GM19463 (cell line): ENCODE measurements at regions not wholly inside any gene's neighbourhood (a gene's known extent, or its start where the extent isn't known, plus 50 kb on each side); places are given as distances from the start of the nearest gene placed in this dataset.

ENCODE experiments used
- ATAC-seq: cut with Tn5 transposase; IDR thresholded peaks from one replicate; pipeline ENCODE4 v1.9.1; 2021; ENCODE audit warnings: mild to moderate bottlenecking, moderate library complexity; ENCODE audit not compliant: unreplicated experiment

DNA sequence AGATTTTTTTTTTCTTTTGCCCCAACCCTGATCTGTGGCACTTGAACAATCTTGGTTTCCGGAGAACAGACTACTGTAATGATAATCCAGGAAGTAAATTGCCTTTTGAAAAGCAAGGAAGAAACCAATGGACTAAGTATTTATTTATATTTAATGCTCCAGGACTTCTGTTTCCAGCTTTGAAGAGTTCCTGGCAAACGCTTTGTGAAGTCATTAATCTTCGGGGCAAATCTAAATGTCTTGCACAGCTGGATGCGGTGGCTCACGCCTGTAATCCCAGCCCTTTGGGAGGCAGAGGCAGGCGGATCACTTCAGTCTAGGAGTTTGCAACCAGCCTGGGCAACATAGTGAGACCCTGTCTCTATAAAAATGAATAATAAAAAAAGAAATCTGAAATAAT, 135.1 kb upstream of the GATA6 start:
- ATAC-seq = no peak

DNA sequence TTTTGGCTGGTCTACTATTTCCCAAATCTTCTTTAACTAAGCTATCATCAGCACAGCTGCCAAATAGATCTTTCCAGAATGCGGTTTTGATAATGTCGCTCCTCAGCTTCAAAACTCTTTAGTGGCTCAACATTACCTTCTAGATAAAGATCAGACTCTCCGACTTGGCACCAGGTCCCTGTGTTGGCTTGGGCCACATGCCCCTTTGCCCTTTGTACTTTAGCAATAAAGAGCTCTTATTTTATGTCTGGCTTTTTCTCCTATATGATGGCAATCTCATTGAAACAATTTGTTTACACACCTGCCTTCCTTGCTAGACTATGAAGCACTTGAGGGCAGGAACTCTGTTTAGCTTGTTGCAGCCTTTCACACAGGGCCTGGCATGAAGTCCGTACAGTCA, 128.9 kb upstream of the GATA6 start:
- ATAC-seq = no peak

DNA sequence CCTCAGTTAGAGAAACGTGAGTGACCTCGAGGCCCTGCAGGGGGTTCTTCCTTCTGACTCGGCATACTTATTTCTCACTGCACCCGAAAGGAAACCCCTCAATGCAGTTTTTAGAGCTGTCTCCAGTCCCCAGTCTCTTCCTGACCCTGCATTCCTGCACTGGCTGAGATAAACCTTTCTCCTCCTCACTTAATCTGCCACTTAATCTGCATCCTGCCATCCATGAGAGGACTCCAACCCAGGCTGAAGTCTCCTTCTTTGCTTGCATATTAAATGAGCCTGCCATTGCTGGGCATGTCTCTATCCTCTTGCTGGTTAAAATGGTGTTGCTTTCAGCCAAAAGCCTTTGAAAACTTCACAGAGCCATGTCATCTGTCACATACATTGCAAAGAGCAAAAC, 125.6 kb upstream of the GATA6 start:
- no peak for ATAC-seq

DNA sequence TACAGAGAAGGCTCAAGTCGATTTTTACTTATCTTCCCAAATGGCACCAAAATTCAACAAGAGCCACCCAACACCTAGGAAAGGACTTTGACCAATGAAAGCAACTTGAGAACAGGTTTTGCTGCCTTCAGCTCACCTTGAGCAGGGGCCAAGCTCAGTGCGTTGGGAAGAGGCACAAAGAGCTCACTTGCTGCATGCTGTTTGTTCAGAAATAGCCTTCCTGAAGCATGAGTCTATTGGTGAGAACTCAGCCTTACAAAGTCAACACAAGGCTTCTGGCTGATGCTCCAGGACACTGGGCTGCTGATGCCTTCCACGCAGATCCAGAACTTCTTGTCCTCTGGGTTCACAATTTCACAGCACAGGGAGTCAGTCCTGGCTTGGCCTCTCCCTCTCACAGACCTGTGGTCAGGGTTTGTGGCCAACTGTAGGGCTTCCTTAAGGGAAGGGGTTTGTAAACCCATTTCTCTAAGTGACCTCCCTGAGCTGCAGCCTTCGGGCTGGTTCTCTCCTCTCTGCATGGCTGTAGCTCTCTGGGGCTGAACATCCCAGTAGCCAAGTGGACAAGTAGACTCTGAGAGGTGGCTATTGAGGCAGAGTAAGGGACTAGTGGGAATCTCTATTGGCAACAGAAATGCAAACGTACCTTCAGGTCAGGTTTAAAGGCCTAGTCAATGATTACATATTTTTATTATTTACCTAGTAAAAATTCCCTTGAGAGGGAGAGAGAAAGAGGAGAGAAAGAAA, 124.7 kb upstream of the GATA6 start:
- no peak for ATAC-seq

DNA sequence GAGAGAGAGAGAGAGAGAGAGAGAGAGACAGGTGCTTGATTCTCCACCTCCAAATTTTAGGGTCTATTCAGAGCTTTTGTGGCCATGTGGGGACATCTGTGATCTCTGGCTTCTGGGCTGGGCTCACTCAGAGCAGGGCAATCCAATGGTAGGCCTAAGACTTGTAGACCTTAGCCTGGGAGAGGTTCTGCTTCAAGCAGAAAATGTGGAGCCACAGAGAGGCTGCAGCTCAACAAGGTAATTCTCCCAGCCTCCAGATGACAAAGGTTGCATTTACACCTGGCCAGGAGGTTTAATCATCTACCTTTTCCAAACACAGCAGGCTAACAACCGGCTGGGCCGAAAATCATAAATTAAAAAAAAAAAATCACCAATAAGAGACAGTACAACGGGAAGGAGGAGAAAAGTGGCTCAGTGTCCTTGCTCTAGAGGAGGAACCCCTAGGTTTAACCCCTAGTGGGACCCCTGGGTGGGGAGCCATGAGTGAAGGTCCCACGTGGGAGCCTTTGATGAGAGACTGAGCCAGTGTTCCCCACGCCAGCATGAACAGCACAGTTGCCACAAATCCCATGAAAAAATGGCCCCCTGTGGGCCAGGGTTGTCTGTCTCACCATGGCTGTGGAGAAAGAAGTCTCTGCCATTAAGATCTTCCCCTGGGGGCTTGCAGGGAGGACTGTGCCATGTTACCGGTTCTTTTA, 124.0 kb upstream of the GATA6 start:
- no peak for ATAC-seq

DNA sequence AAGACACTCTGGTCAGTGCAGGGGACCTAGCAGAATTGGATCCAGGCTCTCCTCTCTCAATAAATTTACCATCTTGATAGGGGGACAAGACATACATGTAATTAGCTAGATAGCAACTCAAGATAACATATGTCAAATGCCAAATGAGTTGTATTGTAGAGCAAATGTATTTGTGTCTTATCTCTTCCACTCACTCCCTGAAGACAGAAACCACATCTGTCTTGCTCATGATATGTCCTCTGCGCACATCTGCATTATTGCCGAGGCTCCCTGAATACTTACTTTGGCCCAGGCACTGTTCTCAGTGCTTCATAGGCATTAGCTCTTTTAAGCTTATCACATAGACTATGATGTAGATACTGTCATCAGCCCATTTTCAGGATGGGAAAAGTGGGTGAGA, 122.9 kb upstream of the GATA6 start:
- no peak for ATAC-seq

DNA sequence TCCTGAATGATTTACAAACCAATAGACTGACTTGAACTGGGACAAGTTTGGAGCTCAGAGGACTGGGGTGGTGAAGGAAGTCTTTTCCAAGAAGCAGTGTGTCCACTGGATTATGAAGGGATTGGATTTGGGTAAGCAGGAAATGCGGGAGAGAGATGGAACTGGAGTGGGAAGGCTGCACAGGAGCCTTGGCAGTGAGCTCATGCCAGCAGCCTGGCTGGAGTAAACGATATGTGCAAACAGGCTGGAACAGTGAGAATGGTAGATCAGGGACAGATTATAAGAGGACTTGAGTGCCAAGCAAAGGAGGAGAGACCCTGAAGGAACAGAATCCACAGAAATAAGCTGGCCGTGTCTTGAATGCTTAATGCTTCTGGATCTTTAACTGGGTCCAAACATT, 121.9 kb upstream of the GATA6 start:
- no peak for ATAC-seq

DNA sequence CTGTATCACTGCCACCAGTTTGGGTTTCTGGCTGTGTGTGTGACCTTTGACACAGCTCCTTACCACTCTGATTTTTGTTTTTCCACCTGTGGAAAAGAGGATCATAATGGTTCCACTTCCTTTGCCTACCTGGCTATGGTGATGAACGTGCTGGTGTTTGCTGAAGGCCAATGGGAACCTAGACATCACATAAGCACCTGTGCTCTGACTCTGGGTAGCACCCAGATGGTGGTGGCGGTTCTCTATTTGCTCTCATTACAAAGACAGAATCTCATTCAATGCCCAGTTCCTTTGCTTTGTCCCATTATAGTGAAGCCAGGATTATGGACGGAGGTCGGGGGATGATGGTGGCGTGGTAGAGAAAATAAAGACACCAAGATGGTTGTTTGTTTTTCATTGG, 121.2 kb upstream of the GATA6 start:
- ATAC-seq = no peak

DNA sequence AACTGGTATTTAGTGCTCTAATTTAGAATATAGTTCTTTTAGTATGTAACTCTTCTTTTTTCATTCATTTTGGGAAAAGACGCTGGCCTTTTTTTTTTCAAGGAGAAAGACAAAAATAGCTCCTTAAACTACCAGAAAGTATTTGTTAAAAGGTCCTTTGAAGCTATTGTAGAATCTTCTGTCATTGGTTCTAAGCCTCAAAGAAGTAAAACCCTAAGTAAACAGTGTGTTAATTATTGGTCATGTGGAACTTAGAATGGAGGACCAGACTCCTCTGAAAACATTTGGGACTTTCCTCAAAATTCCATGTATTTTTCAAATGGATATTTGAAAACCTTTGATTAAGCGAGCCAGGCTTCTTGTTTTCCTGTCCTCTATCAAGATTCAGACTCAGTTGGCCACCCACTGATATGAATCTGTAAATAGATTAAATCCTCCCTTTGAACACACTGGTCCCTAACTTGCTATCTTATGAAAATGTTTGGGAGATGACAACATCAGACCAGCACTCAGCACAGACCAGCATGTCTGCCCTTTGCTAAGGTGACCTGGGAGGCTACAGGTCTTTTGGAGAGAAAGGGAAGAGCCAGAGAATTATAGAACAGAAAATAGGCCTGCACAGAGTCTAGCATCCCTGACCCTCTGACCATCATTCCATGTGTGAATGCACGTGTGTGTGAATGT, 120.3 kb upstream of the GATA6 start:
- ATAC-seq = no peak

DNA sequence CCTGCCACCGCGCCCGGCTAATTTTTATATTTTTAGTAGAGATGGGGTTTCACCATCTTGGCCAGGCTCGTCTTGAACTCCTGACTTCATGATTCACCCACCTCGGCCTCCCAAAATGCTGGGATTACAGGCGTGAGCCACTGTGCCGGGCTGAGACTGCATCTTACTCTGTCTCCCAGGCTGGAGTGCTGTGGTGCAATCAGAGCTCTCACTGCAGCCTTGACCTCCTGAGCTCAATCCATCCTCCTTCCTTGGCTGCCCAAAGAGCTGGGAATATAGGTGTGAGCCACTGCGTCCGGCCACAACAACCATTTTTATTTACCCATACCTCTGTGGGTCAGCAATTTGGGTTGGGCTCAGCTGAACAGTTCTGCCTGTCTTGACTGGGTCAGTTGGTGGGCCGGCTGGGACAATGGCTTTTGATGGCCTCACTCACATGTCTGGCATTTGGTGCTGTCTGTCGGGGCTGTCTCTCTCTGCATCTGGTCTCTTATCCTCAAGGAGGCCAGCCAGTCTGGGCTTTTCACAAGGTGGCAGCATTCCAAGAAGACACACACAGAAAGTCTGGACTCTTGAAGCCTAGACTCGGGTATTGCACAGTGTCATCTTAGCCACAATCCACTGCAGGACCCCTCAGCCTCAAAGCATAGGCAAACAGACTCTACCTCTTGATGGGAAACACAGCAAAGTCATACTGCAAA, 116.8 kb upstream of the GATA6 start:
- ATAC-seq = no peak

DNA sequence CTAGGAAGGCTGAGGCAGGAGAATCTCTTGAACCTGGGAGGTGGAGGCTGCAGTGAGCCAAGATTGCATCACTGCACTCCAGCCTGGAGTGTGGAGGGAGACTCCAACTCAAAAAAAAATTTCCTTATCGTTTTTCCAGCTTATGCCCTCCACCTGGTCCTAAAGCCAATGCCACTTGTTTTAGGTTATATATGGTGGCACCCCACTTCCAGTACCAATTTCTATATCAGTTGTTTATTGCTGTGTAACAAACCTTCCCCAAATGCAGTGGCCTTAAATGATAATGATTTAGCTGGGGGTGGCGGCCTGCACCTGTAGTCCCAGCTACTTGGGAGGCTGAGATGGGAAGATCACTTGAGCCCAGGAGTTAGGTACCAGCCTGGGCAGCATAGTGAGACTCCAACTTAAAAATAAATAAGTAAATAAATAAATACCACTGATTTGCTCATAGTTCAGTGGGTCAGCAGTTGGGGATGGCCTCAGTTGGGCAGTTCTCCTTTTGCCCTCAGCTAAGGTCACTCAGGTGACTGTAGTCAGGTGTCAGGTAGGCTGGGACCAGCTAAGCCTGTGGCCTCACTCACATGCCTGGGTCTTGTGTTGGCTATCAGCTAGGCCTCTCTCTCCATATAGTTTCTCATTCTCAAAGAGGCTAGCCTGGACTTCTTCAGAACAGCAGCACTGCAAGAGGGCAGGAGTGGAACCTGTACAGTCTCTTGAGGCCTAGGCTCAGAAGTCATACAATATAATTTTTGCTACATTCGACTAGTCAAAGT, 113.7 kb upstream of the GATA6 start:
- no peak for ATAC-seq

DNA sequence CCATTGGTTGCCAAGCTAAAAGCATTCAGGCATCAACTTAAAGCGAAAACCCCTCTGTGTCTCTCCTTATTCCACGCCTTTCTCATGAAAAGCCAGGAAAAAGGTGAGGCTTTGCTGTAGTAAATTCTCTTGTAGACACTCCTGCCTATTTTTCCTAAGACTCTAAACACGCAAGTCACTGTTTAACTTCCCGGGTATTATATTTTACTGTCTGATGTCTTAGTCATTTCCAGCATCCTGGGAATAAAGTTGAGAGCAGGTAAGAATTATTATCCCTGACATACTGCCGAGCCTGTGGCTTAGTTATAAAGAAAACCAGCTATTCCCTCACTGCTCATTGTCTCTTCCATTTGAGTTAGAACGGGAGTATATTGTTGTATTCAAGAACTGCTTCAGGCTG, 112.4 kb upstream of the GATA6 start:
- no peak for ATAC-seq

DNA sequence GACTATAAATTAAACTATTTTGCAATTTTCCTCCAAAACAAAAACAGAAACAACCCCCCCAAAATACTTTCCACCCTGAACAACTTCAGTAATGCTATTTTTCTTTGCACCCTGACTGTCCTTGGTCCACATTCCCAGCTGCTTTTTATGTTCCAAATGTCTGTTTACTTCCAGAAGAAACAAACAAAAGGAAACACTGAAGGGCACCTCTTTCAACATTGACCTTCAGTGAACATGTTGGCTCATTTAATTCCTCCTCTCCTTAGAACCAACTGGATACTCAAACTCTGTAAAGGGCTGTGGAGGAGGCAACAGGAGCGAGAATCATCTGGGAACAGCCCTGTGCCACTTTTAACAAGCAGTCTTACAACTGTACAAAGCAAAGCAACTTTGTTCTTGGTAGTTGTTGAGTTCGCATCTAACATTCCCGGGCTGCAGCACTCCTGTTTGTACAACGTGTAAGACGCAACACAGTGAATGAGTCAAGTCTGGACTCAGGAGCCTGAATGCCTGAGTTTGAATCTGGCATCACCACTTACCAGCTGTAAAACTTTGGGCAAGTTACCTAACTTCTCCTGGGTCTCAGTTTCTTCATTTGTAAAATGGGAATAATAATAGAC, 111.4 kb upstream of the GATA6 start:
- ATAC-seq = no peak

DNA sequence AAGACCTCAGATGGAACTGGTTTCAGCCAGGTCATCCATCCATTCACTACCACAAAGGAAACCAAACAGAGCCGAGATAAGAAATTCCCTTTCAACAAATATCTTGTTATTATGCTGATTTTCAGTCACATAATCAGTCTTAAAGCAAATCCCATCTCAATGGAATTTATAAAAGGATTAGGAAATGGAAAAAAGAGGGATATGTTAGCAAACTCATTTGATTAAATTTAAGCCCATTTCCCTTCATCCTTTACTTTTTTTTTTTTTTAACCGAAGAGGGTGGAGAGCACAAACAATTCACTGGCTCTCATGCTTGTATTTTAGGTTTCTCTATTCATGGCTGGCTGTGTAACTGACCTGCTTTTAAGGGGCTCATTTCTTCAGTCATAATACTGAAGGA, 109.0 kb upstream of the GATA6 start:
- ATAC-seq = no peak

DNA sequence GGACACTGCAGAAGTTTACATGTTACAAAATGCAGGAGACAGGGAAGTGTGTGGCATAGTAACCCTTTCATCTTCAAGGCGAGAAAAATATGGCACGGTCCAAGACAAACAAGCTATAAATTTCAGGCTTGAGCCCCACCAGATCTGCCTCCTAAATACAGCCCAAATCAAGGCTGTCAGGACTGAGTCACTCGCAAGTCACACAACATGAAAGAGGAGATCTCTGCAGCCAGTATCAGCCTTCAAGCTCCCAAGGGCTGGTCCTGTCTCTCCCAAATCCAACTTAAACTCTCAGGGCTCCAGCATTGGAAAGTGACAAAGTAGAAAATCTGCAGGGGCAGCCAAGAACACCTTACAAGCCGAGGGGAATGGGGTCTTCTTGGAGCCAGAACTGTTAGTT, 106.3 kb upstream of the GATA6 start:
- no peak for ATAC-seq

DNA sequence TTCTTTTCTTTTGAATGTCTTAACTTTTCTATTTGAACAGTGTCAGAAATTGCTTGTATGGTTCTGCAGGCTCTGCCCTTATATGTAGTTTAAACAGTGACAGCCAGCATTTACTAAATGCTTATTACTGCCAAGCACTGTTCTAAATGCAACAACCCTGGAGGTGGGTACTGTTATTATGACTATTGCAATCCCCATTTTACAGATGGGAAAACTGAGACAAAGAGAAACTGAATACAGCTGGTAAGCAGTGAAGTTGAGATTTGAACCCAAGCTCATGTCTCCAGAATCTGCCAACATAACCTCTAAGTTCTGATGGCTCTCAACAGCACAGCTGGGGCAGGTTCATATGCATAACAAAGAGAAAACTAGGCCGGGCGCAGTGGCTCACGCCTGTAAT, 105.7 kb upstream of the GATA6 start:
- ATAC-seq = no peak

DNA sequence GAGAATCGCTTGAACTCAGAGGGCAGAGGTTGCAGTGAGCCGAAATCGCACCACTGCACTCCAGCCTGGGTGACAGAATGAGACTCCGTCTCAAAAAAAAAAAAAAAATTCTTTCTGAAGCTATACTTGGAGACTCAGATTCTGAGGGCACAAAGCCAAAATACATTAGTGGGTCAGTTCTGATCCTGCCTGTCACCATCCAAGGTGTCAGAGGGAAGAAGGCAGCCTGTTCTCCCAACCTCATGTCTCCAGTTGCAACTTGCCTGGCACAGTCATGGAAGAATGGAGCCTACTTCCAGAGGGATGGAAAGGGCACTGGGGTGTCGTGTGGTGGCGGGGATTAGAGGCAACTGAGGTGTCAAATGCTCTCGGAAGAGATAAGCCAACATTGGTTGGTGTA, 104.8 kb upstream of the GATA6 start:
- ATAC-seq = no peak

DNA sequence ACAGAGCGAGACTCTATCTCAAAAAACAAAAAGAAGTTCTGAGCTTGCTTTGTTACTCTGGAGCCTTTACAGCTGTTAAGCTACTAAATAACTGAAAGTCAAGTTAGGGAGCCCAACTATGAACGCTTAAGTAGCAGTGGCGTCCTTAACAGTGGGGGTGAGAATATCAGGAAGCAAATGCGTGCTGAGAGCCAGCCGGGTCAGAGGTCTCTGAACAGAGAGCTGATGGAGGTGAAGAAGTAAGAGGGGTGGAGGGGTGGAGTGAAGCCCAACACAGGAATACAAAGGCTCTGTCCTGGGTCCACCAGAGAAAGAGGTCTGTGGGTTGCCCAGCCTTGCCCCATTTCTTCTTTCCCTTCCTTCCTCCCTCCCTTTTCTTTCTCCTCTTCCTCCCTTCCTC, 104.1 kb upstream of the GATA6 start:
- ATAC-seq = no peak

DNA sequence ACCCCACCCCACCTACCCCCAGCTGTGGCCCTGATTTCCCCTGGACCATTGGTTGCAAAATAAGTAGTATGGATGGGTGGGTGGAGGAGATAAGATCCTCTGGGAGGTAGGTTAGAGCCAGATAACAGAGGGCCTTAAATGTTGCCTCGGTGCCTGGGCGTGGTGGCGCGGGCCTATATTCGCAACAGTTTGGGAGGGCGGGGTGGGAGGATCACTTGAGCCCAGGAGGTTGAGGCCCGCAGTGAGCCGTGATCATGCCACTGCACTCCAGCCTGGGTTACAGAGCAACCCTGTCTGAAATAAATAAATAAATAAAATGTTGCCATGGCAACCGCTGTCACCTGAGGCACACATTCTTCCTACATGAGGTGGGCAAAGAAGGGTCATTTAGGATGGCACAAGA, 103.3 kb upstream of the GATA6 start:
- no peak for ATAC-seq

DNA sequence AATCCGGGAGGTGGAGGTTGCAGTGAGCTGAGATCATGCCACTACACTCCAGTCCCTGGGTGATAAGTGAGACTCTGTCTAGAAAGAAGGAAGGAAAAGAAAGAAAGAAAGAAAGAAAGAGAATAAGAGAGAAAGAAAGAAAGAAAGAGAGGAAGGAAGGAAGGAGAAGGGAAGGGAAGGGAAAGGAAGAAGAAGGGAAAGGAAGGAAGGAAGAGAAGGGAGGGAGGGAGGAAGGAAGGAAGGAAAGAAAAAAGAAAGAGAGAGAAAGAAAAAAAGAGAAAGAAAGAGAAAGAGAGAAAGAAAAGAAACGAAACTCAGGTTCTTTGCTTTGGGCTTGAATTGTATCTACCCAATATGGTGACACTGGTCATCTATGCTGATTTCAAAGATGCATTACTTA, 102.3 kb upstream of the GATA6 start:
- no peak for ATAC-seq
